Neutrophil (primary cell): ENCODE measurements at regions not wholly inside any gene's neighbourhood (a gene's known extent, or its start where the extent isn't known, plus 50 kb on each side); places are given as distances from the start of the nearest gene placed in this dataset.

Experiments
- H3K27ac ChIP-seq: fragments of 200-600 bp; sonication (generic); 2 replicates; pipeline ENCODE4 v1.5.1; 2016; ENCODE audit warnings: mild to moderate bottlenecking, moderate library complexity
- H3K27me3 ChIP-seq: fragments of 200-600 bp; sonication (generic); 2 replicates; pipeline ENCODE4 v1.6.0; 2016; ENCODE audit warnings: mild to moderate bottlenecking
- H3K36me3 ChIP-seq: fragments of 200-600 bp; sonication (generic); 2 replicates; pipeline ENCODE4 v1.5.1; 2017
- H3K4me1 ChIP-seq, 2 experiments: fragments of 200-600 bp in 1 of 2; sonication (generic) in 1 of 2; 1 replicate in 1 of 2; 2 replicates in 1 of 2; pipeline versions ENCODE4 v1.5.1 to v1.6.1; 2013 to 2016; ENCODE audit warnings: low read depth in 1 of 2, low read length in 1 of 2, mild to moderate bottlenecking in 1 of 2, moderate library complexity in 1 of 2; ENCODE audit not compliant: control insufficient read depth in 1 of 2, insufficient read depth in 1 of 2
- H3K4me3 ChIP-seq, 2 experiments: fragments of 200-600 bp in 1 of 2; sonication (generic) in 1 of 2; 1 replicate in 1 of 2; 2 replicates in 1 of 2; pipeline ENCODE4 v1.5.1; 2013 to 2016; ENCODE audit warnings: low read depth in 1 of 2, low read length in 1 of 2, mild to moderate bottlenecking in 1 of 2, moderate library complexity in 1 of 2
- H3K9me3 ChIP-seq: fragments of 200-600 bp; sonication (generic); 2 replicates; pipeline ENCODE4 v1.5.1; 2016
- TF ChIP-seq, protein P1 (sequence below): fragments of 200-600 bp; sonication (generic); IDR thresholded peaks from 2 replicates; pipeline ENCODE4 v1.5.1; 2016; ENCODE audit warnings: antibody characterized with exemption

DNA sequence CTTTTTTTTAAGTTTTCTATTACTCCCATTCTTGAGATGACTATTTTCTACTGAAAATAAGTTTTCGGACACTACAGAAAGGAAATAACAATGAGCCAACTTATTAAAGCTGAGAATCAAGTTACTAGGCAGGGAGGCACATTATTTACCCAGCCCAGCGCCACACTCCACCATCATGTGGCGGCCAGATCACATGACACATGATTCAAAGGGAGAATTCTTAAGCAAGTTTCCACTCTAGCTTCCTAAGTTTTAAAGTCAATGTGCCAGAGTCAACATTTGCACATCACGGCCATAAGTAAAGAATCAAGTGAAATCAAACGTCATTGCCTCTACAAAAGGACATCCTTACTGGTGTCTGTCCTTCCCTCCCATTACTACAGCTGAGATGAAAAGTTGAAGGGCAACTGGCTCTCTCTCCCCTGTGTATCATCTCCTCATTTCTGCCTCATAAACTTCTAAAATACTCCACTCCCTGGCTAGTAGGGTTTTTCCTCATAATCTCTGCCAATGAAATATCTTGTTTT is 81.7 kb downstream of the KLF12 start:
- no peaks in the 10 kb centered on the region for H3K27me3 ChIP-seq
- no peaks in the 10 kb centered on the region for H3K4me1 ChIP-seq
- no peak overlapping the region for H3K4me3 ChIP-seq
- TF ChIP-seq, protein P1, sequence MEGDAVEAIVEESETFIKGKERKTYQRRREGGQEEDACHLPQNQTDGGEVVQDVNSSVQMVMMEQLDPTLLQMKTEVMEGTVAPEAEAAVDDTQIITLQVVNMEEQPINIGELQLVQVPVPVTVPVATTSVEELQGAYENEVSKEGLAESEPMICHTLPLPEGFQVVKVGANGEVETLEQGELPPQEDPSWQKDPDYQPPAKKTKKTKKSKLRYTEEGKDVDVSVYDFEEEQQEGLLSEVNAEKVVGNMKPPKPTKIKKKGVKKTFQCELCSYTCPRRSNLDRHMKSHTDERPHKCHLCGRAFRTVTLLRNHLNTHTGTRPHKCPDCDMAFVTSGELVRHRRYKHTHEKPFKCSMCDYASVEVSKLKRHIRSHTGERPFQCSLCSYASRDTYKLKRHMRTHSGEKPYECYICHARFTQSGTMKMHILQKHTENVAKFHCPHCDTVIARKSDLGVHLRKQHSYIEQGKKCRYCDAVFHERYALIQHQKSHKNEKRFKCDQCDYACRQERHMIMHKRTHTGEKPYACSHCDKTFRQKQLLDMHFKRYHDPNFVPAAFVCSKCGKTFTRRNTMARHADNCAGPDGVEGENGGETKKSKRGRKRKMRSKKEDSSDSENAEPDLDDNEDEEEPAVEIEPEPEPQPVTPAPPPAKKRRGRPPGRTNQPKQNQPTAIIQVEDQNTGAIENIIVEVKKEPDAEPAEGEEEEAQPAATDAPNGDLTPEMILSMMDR, result no peak
- no peaks in the 10 kb centered on the region for H3K36me3 ChIP-seq
- no peak overlapping the region for H3K27ac ChIP-seq
- no peaks in the 10 kb centered on the region for H3K9me3 ChIP-seq

DNA sequence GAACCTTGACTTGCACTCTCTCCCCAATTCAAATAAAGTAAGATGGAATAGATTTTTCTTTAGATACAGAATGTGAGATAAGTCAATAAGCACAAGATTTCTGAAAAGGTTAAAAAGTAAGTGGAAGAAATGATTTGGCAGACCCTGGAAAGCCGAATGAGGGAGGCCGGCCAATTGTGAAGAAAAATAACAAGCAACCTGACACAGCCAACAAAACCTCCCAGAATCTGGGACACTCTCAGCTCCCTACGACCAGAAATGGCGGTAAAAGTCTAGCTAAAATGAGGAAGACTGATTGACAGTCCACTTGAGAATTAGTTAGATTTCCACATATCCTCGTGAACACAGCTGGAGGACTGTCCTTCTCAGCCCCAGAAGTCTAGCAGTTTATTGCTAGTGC is 85.4 kb downstream of the KLF12 start:
- no peaks in the 10 kb centered on the region for H3K27me3 ChIP-seq
- no peaks in the 10 kb centered on the region for H3K9me3 ChIP-seq
- H3K4me3 ChIP-seq, result no peak overlapping the region
- H3K4me1 ChIP-seq, result no peaks in the 10 kb centered on the region
- TF ChIP-seq, protein P1, result no peak
- H3K27ac ChIP-seq, result no peak overlapping the region
- no peaks in the 10 kb centered on the region for H3K36me3 ChIP-seq

DNA sequence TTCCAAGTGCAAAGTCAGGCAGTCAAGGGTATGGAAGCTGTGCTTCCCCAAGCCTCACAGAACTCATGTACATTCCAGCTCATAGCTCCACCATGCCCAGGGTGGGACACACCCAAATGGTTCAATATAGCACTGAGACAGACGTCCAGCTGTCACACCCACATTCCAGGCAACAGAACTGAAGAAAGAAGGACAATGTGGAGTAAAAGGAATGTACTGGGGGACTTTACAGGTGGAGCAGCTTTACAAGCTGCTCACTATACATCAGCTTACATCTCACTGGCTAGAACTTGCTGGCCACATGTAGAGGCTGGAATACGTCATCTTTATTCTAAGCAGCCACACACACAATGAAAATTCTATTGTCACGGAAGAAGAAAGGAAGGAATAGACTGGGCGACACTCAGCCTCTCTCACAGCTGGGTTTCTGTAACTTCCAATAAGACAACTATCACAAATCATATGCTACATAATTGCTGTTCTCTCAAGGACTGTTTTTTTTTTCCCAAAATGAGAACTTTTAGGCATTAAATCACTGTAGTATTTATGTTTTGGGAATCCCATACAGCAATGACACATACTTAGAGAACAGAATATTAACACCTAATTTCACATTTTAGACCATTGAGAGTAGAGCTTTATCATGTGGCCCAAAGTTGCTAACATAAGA is 86.1 kb downstream of the KLF12 start:
- no peaks in the 10 kb centered on the region for H3K4me1 ChIP-seq
- H3K27ac ChIP-seq, result no peak overlapping the region

DNA sequence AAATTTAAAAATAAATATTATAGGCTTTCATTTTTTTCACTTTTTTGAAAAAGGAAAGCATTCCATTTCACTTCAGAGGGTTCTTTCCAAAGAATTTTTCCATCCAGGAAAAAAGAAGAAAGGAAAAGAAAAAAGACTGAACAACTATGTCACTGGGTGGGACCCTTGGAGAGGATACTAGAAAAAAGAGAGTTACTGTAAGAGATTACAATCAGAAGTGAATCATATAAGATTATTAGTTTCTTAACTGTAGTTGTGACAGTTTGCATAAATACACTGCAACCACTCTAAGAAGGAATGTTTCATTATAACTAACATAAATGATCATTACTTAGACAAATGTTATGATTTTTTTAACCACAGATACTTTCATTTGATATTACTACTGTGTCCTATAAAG is 87.8 kb downstream of the KLF12 start:
- Histone ChIP-seq H3K9me3 (no peaks in the 10 kb centered on the region), H3K36me3 (no peaks in the 10 kb centered on the region), H3K27me3 (no peaks in the 10 kb centered on the region), H3K27ac (no peak overlapping the region), H3K4me3 (no peak overlapping the region), H3K4me1 (no peaks in the 10 kb centered on the region)
- TF ChIP-seq, protein P1, result no peak

More for the DNA sequence above, 86.1 kb downstream of the KLF12 start:
- TF ChIP-seq, protein P1, result no peak
- H3K27me3 ChIP-seq, result no peaks in the 10 kb centered on the region
- H3K4me3 ChIP-seq, result no peak overlapping the region
- no peaks in the 10 kb centered on the region for H3K9me3 ChIP-seq
- H3K36me3 ChIP-seq, result no peaks in the 10 kb centered on the region

DNA sequence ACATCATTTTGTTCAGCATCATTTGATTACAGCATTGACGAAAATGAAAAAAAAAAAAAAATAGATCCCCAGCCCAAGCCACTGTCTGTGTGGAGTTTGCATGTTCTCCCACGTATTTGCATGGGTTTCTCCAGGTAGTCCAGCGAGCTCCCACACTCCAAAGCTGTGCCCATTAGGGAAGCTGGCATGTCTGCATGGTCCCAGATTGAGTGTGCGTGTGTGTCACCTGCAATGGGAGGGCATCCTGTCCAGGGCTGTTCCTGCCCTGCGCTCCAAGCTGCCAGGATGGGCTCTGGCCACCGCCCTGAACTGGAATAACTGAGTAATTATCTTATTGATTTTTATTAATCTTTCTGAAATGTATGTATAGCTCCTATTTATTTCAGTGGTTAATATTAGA is 88.6 kb downstream of the KLF12 start:
- Histone ChIP-seq H3K9me3 (no peaks in the 10 kb centered on the region), H3K27me3 (no peaks in the 10 kb centered on the region), H3K4me1 (no peaks in the 10 kb centered on the region), H3K4me3 (no peak overlapping the region), H3K27ac (no peak overlapping the region), H3K36me3 (no peaks in the 10 kb centered on the region)
- TF ChIP-seq, protein P1, result no peak
